ENCODE measurements at regions not wholly inside any gene's neighbourhood (a gene's known extent, or its start where the extent isn't known, plus 50 kb on each side); places are given as distances from the start of the nearest gene placed in this dataset.

DNA sequence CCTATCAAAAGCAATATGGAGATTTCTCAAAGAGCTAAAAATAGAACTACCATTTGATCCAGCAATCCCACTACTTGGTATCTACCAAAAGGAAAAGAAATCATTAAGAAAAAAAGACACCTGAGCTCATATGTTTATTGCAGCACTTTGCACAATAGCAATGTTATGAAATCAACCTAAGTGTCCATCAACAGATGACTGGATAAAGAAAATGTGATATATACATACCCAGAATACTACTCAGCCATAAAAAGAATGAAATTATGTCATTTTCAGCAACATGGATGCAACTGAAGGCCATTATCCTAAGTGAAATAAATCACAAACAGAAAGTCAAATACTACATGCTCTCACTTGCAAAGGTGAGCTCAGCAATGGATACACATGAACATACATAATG lies 1565.5 kb upstream of the RAG2 start:
- Histone ChIP-seq H3K4me3 (no peak overlapping the region), H3K9me3 (peaks cover 0 to 20% (median 12%) of the 10 kb centered on the region in 8 donors), H3K4me1 (no peaks in the 10 kb centered on the region), H3K27me3 (replicated peaks in 1 of 7) (no peaks in the 10 kb centered on the region), H3K36me3 (no peaks in the 10 kb centered on the region), H3K27ac (no peak overlapping the region)
- DNase-seq = no peak
- TF ChIP-seq POLR2AphosphoS5 (IDR thresholded peaks at IDR 0.05) (no peak), POLR2A (IDR thresholded peaks at IDR 0.05) (no peak), CTCF (IDR thresholded peaks at IDR 0.05 in 8 of 11, conservative IDR thresholded peaks at IDR 0.05 in 3 of 11) (no peak)
- intact Hi-C loops (cut with DNase I; ENCODE audit: low total_unique reads) = no loop called here

GRCh38 chr11:38160433-38160832 lies 1562.4 kb upstream of the RAG2 start:
- peaks cover 0 to 20% (median 11%) of the 10 kb centered on the region in 8 donors for H3K9me3 ChIP-seq
- H3K4me1 ChIP-seq = no peaks in the 10 kb centered on the region
- H3K27me3 ChIP-seq (replicated peaks in 1 of 7) = no peaks in the 10 kb centered on the region
- no peak overlapping the region for H3K27ac ChIP-seq
- H3K36me3 ChIP-seq = no peaks in the 10 kb centered on the region
- H3K4me3 ChIP-seq = no peak overlapping the region
- no peak for DNase-seq
- intact Hi-C loops (cut with DNase I; ENCODE audit: low total_unique reads) = no loop called here
- TF ChIP-seq CTCF (IDR thresholded peaks at IDR 0.05 in 8 of 11, conservative IDR thresholded peaks at IDR 0.05 in 3 of 11) (no peak), POLR2AphosphoS5 (IDR thresholded peaks at IDR 0.05) (no peak), POLR2A (IDR thresholded peaks at IDR 0.05) (no peak)

GRCh38 chr11:38159038-38159437 lies 1561.0 kb upstream of the RAG2 start:
- no peaks in the 10 kb centered on the region for H3K36me3 ChIP-seq
- WGBS, 5 donors = 76 to 89% (median 81%) methylated on average over 2 of the region's 2 CpGs
- H3K27me3 ChIP-seq (replicated peaks in 1 of 7) = no peaks in the 10 kb centered on the region
- H3K27ac ChIP-seq = no peak overlapping the region
- no peak overlapping the region for H3K4me3 ChIP-seq
- no peak for DNase-seq
- H3K4me1 ChIP-seq = no peaks in the 10 kb centered on the region
- peaks cover 0 to 9% (median 5%) of the 10 kb centered on the region in 8 donors for H3K9me3 ChIP-seq
- TF ChIP-seq CTCF (IDR thresholded peaks at IDR 0.05 in 8 of 11, conservative IDR thresholded peaks at IDR 0.05 in 3 of 11) = no peak
- intact Hi-C loops (cut with DNase I; ENCODE audit: low total_unique reads) = no loop called here

DNA sequence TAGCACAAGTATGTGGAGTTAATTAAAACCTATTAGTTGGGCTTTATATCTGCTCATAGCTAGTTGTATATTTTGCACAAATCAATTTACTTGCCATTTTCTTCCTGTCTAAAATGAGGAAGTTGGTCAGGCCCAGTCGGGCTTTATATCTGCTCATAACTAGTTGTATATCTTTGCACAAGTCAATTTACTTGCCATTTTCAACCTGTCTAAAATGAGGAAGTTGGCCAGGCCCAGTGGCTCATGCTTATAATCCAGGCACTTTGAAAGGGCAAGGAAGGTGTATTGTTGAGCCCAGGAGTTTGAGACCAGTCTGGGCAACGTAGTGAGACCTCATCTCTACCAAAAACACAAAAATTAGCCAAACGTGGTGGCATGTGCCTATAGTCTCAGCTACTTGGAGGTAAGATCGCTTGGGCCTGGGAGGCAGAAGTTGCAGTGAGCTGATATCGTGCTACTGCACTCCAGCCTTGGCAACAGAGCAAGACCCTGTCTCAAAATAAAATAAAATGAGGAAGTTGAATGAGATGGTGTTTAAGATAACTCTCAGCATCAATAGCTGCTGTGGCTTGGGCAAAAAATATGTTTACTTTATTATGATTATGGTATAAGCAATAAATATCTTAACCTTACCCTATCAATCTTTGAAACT lies 1558.6 kb upstream of the RAG2 start:
- Histone ChIP-seq H3K4me3 (no peak overlapping the region), H3K36me3 (no peaks in the 10 kb centered on the region), H3K9me3 (no peaks in the 10 kb centered on the region), H3K4me1 (no peaks in the 10 kb centered on the region), H3K27me3 (replicated peaks in 1 of 7) (no peaks in the 10 kb centered on the region), H3K27ac (no peak overlapping the region)
- no peak for DNase-seq
- intact Hi-C loops (cut with DNase I; ENCODE audit: low total_unique reads) = no loop called here
- WGBS, 5 donors = 24 to 43% (median 30%) methylated on average over 5 of the region's 5 CpGs
- TF ChIP-seq CTCF (IDR thresholded peaks at IDR 0.05 in 8 of 11, conservative IDR thresholded peaks at IDR 0.05 in 3 of 11) = no peak
- TF ChIP-seq POLR2AphosphoS5 (IDR thresholded peaks at IDR 0.05) = no peak
- TF ChIP-seq POLR2A (IDR thresholded peaks at IDR 0.05) = no peak

Data from spleen (tissue), 11 donors.